Myocyte (in vitro differentiated cells): ENCODE measurements at regions not wholly inside any gene's neighbourhood (a gene's known extent, or its start where the extent isn't known, plus 50 kb on each side); places are given as distances from the start of the nearest gene placed in this dataset.

Experiments used
- DNase-seq: peaks from one replicate; pipeline ENCODE4 v3.0.0-alpha.2; 2012; ENCODE audit warnings: low read depth

DNA sequence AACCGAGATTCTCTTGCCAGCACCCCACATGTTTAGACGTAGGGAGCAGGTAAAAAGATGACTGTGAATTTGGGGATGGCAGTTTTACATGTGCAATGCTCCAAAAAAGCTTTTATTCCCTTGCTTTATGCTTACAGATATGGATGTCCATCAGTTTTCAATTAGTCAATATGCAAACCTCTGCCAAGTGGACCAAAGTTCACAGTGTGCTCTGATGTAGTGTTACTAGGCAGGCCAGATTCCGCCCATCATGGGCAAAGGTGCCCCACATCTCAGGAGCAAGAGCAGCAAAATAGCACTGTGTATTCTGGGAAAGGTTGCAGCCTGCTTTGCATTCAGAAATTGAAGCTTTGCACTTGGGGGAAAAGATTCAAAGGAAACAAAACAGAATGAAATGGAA lies 329.7 kb upstream of the ZEB2 start:
- no peak for DNase-seq

DNA sequence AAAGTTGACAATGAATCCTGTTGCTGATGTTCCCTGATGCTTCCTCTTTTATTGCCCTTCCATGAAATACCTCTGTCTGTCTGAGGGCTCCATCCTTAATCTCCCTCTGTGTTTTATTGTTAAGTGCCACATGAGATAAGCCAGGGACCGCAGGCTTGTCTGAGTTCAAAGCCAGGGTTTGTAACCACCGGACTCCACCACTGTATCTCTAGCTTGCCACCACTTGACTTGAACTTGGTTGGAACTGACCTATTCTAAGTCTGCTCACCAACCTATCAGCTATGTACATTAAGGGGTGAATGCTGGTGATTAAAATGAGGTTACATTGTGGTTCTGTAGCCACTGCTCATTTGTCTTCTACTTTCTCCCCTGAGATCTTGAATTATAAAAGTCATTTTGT lies 328.5 kb upstream of the ZEB2 start:
- no peak for DNase-seq

DNA sequence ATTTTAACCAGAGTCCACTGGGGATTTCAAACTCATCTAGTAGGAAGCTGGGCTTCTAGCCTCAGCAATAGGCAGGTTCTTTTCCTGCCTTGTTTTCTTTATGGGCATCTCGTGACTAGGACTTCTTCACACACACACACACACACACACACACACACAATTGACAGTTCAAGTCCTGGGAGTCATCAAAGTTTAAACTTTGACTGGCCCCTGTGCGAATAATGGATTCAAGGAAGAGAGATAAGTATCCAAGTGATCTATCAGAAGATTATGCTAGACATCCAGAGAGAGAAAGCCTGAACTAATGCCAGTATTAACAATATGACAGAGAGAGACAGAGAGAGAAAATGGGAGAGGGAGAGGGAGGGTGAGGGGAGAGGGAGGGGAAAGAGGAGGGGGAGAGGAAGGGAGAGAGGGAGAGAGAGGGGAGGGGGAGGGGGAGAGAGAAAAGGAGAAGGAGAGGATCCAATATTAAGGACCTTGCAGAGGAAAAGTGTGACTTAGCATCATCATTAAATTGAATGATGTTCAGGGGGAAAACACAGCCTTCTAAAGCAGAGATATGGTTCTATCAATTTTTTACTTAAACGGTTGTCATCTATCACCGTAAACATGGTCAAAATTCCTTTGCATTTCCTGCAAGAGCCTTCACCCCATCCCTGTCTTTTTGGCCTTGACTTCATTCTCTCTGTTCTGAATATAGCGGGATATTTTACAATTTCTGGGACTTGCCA lies 327.6 kb upstream of the ZEB2 start:
- no peak for DNase-seq

DNA sequence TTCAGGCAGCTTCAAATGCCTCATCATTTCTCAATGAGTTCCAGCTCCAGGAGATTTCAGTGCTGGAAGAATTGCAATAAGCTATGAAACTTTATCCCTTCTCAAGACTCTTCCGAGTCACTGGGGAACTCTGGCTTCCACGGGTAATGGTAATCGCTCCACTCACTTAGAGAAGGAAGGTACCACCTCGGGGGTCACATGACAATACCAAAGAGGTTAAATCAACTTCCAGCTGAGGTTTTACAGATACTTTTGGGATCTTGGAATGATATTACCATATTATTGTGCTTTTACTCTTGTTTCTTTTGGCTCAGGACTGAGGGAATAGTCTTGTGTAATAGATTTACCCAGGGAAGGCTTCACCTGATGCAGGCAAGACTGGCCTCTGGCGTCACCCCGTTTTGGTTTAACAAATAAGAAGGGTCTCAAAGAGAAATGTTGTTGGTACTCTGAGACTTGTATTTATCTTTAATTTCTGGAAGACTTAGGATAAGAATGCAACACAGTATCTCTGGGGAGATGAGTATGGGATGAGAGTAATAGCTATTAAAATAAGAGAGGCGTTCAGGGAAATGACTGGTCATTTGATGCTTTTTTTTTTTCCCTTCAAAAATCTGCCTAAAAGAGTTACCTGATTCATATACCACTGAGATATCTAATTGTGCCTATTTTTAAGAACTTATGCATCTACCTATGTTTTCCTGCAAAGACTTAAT lies 316.9 kb upstream of the ZEB2 start:
- peak; percentile 23 for DNase-seq

DNA sequence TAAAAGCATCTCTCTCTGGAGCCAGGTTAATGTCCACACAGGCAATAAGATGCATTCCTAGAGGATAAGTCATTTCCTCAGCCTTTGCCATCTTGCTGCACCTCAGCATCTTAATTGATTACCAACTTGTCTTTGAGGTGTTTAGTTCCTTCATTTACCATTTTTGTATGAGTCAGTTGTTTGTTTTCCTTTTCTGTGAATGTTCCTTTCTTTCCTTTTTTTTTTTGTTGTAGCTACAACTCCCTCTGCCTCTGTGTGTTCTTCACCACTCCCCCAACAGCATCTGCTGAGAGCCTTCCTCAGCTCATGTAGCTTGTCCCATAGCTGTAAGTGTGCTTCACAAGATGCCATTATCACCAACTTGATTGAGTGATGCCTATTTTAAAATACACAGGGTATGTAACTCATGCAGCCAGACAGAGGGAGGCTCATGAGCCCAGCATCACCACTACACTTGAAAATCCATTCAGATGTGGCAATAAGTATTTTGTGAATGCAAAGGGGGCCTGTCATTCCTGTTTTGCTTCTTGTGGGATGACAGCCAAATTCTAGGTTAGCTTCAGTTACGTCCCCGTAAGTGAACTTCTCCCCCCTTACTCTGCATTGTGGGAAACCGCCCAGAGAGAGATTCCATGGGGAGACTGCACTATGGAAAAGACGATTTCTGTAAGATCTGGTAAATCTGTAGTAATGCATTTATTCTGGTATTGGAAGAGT lies 315.9 kb upstream of the ZEB2 start:
- no peak for DNase-seq

DNA sequence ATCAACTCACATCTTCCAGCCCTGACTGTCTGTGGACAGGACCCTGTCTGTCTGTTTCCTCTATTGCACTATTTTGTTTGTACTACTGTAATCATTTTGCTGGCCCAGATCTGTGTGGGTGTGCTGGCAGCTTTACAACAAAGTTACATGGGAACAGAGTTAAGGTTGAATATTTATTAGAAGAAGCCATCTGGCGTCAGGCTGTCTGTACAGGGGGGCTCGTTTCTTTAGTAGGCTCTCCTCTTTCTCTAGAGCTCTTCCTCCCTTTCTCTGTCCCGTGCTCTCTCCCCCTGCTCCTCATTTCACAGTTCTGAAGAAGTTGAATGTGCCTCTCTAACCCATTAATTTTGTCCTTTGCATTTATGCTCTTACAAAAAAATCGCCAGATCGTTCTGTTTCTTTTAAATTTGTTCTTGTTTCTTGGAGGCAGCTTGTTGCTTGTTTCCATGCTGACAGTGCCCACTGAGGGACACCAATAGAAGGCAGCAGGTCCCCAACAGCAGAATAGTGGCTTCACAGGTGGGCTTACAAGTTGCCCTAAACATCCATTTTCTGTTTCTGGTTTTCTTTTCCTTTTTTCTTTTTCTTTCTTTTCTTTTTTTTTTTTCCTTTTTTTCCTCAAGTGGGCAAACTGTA lies 315.2 kb upstream of the ZEB2 start:
- DNase-seq, result peak; percentile 56

DNA sequence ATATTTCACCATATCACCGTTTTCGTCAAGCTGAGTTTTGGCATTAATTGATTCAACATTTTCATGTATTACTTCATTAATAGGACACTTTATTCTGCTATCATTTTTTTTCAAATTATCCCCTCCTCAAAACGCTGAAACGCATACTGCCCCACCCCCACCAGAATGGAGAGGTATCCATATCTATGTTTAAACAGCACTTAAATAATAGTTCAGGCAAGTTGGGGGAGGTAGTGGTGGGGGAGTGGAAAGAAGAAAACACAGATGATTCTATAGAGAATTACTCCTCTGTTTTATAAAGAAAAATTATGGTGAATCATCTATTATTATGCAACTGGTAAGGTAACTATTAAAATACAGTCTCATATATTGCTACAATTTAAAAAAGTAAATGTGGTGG lies 314.4 kb upstream of the ZEB2 start:
- DNase-seq, result no peak

DNA sequence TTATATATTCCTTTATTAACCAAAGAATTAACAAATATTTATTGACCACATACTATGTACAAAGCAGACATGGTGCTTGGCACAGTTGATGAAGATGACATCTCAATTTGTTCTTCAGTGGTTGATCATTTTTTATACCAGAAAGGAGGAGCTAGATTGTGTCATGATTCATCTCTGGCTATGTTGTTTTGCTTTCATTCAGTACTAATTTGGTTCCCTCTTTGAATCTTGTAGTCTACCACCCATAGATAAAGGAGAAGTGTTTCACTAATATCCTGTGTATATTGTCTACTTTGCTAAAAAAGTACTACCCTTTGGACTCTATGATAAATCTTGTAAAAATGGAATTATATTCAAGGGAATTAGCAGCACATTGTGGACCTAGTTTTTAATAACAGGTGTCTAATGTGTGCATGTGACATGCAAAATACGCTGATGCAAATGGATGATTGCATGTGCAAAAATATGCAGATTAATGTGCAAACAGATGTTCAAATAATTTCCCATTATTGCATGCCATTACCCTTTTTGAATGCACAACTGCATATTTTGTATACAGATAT lies 313.2 kb upstream of the ZEB2 start:
- DNase-seq, result no peak

DNA sequence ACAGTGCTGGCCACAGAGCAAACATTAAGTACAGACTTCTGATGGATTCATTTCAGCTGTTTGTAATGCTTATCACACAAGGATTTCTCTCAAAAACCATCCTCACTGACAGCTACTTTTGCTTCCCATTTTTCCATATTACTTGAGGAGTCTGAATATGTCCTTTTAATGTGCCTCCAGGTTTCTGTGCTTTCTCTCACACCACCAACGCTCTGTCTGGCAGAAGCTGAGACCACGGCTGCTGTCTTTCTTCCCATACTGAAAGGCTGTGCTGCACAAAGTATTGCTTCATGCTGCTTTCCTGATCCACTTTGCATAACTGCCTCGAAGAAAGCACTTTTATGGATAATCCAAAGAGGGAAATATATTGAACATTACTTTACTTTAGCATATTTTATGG lies 312.1 kb upstream of the ZEB2 start:
- DNase-seq, result no peak

DNA sequence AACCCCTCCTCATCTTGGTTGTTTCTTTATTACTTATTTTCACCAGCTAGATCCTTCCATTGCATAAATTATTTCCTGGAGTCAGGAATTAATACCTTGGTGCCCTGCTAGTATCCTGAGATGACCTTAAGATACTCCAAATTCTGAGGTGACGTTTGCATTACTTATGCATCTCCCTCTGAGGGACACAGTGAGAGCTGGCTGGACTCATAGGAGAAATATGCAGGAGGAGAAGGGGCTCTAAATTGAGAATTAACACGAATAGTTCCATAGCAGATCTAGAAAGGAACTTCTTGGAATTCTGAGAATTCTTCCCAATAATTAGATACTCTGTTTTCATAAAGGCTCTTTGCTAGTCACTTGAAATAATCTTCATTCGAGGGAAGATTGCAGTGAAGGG lies 310.6 kb upstream of the ZEB2 start:
- no peak for DNase-seq

DNA sequence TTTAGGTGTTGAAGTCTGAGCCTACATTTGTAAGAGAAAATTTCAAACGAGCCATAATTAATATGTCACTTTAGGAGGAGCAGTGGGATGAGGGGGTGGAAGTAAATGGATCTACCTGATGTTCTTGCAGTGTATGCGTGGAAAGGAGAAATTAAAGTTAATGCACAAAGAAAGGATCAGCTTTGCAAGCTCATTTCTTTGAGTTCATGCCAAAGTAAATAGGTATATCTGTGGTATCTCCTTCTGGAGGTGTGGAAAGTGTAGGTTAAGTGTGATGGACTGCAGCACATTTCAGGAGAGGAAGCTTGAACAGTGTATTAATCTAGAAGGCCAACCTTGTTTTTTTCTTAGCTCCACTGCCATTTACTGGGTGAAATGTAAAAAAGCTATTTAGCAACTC lies 307.5 kb upstream of the ZEB2 start:
- no peak for DNase-seq

DNA sequence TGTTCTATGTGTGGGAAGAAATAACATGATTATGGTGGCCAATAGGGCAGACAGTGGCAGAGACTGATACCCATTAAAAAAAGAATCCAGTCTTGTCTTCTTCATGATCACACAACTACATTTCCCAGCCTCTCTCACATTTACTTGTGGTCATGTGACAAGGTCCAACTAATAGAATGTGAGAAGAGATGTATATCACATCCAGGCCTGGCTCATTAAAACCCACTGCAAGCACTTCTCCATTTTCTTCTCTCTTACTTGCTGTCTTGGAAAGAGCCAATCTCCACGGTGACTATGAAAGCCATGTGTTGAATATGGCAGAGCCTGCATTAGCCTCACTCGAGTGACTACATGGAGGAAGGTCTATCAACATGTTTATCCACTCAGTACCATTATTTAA lies 306.2 kb upstream of the ZEB2 start:
- no peak for DNase-seq

DNA sequence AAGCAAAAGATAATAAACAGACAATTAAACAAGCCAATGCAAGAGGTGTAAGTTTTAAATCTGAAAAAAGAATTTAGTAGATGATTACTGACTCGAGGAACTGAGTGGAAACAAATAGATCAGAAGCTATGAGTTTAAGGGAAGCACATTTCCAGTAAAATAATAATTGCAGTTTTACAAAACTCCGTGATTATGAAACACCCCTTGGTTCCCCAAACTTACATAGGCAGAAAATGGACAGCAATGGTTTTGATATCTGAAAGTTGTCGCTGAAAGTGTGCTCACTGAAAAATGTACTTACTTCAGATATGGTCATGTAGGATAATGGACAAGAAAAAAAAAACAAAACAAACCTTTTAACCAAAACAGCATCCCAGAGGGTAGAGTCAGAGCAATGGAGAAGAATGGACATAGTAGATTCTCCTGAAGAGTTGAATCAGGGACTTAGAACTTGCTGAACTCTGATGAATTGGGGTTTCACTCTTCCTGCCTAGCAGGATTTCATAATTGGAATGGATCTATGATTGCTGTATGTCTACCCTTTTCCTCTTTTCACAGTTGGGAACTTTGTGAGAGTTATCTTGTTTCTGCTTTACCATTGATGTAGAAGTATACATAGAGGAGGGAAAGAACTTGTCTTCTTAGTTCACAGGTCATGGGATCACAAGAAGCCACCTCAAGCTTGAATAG lies 305.6 kb upstream of the ZEB2 start:
- no peak for DNase-seq

DNA sequence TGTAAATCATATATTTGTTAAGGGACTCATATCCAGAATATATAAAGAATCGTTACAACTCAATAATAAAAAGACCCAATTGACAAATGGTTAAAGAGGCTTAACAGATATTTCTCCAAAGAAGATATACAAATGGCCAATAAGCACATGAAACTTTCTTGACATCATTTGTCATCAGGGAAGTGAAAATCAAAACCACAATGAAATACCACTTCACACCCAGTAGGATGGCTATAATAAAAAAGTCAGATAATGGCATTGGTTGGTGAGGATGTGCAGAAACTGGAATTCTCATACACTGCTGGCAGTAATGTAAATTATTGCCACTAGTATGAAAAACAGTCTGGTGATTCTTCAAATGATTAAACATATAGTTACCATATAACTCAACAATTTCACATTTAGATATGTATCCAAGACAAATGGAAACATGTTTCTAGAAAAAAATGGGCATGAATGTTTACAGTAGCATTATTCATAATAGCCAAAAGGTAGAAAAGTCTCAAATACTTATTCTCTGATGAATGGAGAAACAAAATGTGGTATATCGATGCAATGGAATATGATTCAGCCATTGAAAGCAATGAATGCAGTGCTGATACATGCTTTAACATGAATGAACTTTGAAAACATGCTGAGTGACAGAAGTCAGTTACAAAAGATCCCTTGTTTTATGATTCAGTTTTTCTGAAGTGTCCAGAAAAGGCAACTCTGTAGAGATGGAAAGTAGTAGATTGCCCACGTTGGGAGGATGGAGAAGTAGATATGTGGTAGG lies 304.6 kb upstream of the ZEB2 start:
- no peak for DNase-seq

DNA sequence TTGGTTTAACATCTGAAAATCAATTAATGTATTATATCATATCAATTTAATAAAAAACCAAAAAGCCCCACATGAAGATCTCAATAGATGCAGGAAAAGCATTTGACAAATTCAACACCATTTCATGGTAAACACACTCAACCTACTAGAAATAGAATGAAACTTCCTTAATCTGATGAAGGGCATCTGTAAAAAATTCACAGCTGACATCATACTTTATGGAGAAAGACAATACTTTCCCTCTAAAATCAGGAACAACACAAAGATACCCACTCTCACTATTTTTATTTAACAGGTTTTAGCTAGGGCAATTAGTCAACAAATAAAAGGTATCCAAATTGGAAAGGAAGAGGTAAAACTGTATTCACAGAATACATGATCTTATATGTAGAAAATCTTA lies 303.0 kb upstream of the ZEB2 start:
- DNase-seq, result no peak

DNA sequence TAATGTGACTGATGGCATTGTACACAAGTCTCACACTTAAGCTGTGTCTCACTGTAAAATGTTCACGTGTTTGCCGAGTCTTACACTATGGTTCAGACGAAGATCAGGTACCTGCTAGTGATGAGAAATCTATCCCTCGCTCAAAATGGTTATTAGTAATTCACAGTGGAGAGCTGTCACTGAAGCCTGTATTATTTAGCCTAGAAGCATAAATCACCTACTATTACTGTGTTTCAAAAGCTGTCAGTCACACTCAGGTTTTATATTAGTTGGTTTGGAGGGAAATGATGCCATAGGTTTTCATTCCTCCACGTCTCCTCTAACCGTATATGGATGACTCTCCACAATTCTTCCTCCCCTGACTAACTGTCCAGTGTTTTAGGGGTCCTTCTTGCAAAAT lies 292.4 kb upstream of the ZEB2 start:
- DNase-seq, result no peak

DNA sequence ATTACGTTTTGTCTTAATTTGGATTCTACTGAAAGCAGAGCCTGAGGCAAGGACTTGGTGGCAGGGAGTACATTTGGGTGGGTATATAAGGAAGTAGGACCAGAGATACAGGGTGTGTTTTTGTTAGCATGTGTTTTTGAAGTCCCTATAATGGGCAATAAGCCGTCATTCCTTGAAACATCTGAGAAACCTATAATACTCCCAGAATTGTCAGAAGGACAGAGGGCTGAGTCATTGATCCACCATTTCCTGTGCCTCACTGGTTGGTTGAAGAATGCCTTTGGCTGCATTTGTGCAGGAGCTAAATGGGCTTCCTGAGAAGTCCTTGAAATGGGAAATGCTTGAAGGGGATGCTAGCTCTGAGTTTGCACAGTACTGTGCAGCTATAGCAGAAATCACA lies 281.8 kb upstream of the ZEB2 start:
- peak; percentile 17 for DNase-seq

DNA sequence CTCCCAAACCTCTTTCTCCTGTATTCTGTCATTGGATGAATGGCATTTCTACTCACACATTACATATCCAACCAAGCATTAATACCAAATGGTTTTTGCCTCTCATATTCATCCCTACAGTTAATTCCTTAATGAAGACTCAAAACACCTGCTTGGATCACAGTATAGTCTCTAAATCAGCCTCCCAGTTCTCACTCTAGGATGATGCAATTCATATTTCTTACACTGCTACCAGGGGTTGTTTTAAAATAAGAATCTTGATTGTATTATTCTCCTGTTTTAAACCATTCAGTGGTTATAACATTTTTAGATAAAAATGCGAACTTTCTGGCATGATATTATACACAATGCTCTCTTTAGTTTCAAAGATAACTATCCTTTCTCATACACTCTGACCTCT lies 281.4 kb upstream of the ZEB2 start:
- DNase-seq, result no peak

DNA sequence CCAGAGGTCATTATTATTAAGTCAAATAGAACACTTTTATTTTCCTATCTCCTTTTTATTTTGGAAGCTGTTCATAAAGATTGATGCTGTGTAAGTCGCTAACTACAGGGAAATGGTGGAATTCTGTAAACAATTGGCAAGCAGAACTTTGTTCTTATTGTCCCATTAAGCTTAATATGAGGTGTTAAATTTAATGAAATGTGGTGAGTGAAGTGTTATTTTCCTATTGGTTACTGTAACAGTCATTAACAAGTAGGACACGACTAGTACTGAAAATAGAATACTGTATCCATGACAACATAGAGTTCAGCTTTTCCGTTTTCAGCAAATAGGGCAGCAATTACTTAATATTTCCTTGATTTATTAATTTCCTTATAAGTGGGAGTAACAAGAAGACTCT lies 279.1 kb upstream of the ZEB2 start:
- DNase-seq, result no peak

DNA sequence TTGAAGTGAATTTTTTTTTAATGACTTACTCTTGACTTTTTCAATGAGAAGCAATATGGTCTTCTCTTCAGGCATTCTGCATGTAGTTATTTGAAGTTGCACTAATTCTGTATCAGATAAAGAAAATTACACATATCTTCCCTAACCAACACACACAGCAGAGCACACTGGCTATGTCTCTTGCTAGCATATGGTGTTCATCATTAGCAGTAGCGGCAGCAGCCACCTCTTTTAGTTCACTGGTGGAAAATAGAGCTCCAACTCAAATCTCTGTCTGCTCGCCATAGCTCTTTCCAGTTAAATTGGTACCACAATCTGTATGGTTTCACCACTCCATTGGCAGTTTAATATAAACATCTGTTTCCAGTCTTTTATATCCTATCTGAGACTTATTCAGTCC lies 278.1 kb upstream of the ZEB2 start:
- no peak for DNase-seq
